ENCODE measurements at regions not wholly inside any gene's neighbourhood (a gene's known extent, or its start where the extent isn't known, plus 50 kb on each side); places are given as distances from the start of the nearest gene placed in this dataset.

- Histone ChIP-seq H4K20me1 (ENCODE audit: insufficient read depth, low read depth, low read length) (no peaks in the 10 kb centered on the region), H3K4me1 (ENCODE audit: low read length) (no peaks in the 10 kb centered on the region), H2AFZ (ENCODE audit: low read length) (no peak overlapping the region), H3K4me2 (ENCODE audit: low read depth, low read length, poor library complexity, severe bottlenecking) (no peak overlapping the region), H3K36me3 (ENCODE audit: insufficient read depth, low read length) (no peaks in the 10 kb centered on the region), H3K9me3 (ENCODE audit: low read length) (no peaks in the 10 kb centered on the region), H3K27me3 (ENCODE audit: low read length) (no peaks in the 10 kb centered on the region), H3K4me3 (ENCODE audit: low read length) (no peak overlapping the region), H3K27ac (ENCODE audit: low read length) (no peak overlapping the region), H3K9ac (ENCODE audit: low read length) (no peak overlapping the region), H3K9me2 (replicated peaks; ENCODE audit: insufficient read depth, low read length) (no peaks in the 10 kb centered on the region), H3K79me2 (ENCODE audit: low read length) (no peaks in the 10 kb centered on the region)
- DNase-seq, result no peak
Measured at GRCh38 chr3:18507333-18507732, 82.2 kb upstream of the SATB1 start.

- Histone ChIP-seq H3K9ac (ENCODE audit: low read length) (no peak overlapping the region), H3K79me2 (ENCODE audit: low read length) (no peaks in the 10 kb centered on the region), H3K4me3 (ENCODE audit: low read length) (no peak overlapping the region), H3K9me3 (ENCODE audit: low read length) (no peaks in the 10 kb centered on the region), H3K27ac (ENCODE audit: low read length) (no peak overlapping the region), H3K4me2 (ENCODE audit: low read depth, low read length, poor library complexity, severe bottlenecking) (no peak overlapping the region), H4K20me1 (ENCODE audit: insufficient read depth, low read depth, low read length) (no peaks in the 10 kb centered on the region), H3K9me2 (replicated peaks; ENCODE audit: insufficient read depth, low read length) (no peaks in the 10 kb centered on the region), H2AFZ (ENCODE audit: low read length) (no peak overlapping the region), H3K27me3 (ENCODE audit: low read length) (peaks cover 3% of the 10 kb centered on the region; the same call in 1 of the 2 replicates), H3K4me1 (ENCODE audit: low read length) (no peaks in the 10 kb centered on the region), H3K36me3 (ENCODE audit: insufficient read depth, low read length) (no peaks in the 10 kb centered on the region)
- DNase-seq, result no peak
Measured at GRCh38 chr3:18505056-18505455, 79.9 kb upstream of the SATB1 start.

GRCh38 chr3:18501679-18502343 is 76.7 kb upstream of the SATB1 start:
- Histone ChIP-seq H3K36me3 (ENCODE audit: insufficient read depth, low read length) (no peaks in the 10 kb centered on the region), H4K20me1 (ENCODE audit: insufficient read depth, low read depth, low read length) (no peaks in the 10 kb centered on the region), H3K9me3 (ENCODE audit: low read length) (no peaks in the 10 kb centered on the region), H3K4me1 (ENCODE audit: low read length) (peaks cover 10% of the 10 kb centered on the region), H3K79me2 (ENCODE audit: low read length) (no peaks in the 10 kb centered on the region), H3K27me3 (ENCODE audit: low read length) (peaks cover 3% of the 10 kb centered on the region; the same call in 1 of the 2 replicates), H3K9ac (ENCODE audit: low read length) (no peak overlapping the region), H3K27ac (ENCODE audit: low read length) (no peak overlapping the region), H2AFZ (ENCODE audit: low read length) (no peak overlapping the region), H3K9me2 (replicated peaks; ENCODE audit: insufficient read depth, low read length) (no peaks in the 10 kb centered on the region), H3K4me3 (ENCODE audit: low read length) (no peak overlapping the region), H3K4me2 (ENCODE audit: low read depth, low read length, poor library complexity, severe bottlenecking) (no peak overlapping the region)
- no peak for DNase-seq

- no peak overlapping the region for H3K4me2 ChIP-seq (ENCODE audit: low read depth, low read length, poor library complexity, severe bottlenecking)
- no peak for DNase-seq
Measured at GRCh38 chr3:18500322-18500721, 75.2 kb upstream of the SATB1 start.

GRCh38 chr3:18499301-18499700 is 74.2 kb upstream of the SATB1 start:
- Histone ChIP-seq H3K9ac (ENCODE audit: low read length) (no peak overlapping the region), H3K4me3 (ENCODE audit: low read length) (no peak overlapping the region), H2AFZ (ENCODE audit: low read length) (no peak overlapping the region), H3K9me2 (replicated peaks; ENCODE audit: insufficient read depth, low read length) (no peaks in the 10 kb centered on the region), H4K20me1 (ENCODE audit: insufficient read depth, low read depth, low read length) (no peaks in the 10 kb centered on the region), H3K36me3 (ENCODE audit: insufficient read depth, low read length) (no peaks in the 10 kb centered on the region), H3K4me1 (ENCODE audit: low read length) (peaks cover 10% of the 10 kb centered on the region), H3K79me2 (ENCODE audit: low read length) (no peaks in the 10 kb centered on the region), H3K27me3 (ENCODE audit: low read length) (peaks cover 3% of the 10 kb centered on the region; the same call in 1 of the 2 replicates), H3K27ac (ENCODE audit: low read length) (no peak overlapping the region), H3K9me3 (ENCODE audit: low read length) (no peaks in the 10 kb centered on the region), H3K4me2 (ENCODE audit: low read depth, low read length, poor library complexity, severe bottlenecking) (no peak overlapping the region)
- DNase-seq, result peak; percentile 58

More at GRCh38 chr3:18500322-18500721, 75.2 kb upstream of the SATB1 start:
- Histone ChIP-seq H4K20me1 (ENCODE audit: insufficient read depth, low read depth, low read length) (no peaks in the 10 kb centered on the region), H3K4me1 (ENCODE audit: low read length) (peaks cover 10% of the 10 kb centered on the region), H3K9me2 (replicated peaks; ENCODE audit: insufficient read depth, low read length) (no peaks in the 10 kb centered on the region), H3K9ac (ENCODE audit: low read length) (no peak overlapping the region), H3K79me2 (ENCODE audit: low read length) (no peaks in the 10 kb centered on the region), H3K9me3 (ENCODE audit: low read length) (no peaks in the 10 kb centered on the region), H3K36me3 (ENCODE audit: insufficient read depth, low read length) (no peaks in the 10 kb centered on the region), H2AFZ (ENCODE audit: low read length) (no peak overlapping the region), H3K27me3 (ENCODE audit: low read length) (peaks cover 3% of the 10 kb centered on the region; the same call in 1 of the 2 replicates), H3K27ac (ENCODE audit: low read length) (no peak overlapping the region), H3K4me3 (ENCODE audit: low read length) (no peak overlapping the region)

GRCh38 chr3:18494251-18494650 is 69.1 kb upstream of the SATB1 start:
- no peak overlapping the region for H3K27ac ChIP-seq (ENCODE audit: low read length)
- no peak overlapping the region for H3K4me3 ChIP-seq (ENCODE audit: low read length)
- no peaks in the 10 kb centered on the region for H3K27me3 ChIP-seq (ENCODE audit: low read length)
- H4K20me1 ChIP-seq (ENCODE audit: insufficient read depth, low read depth, low read length), result no peaks in the 10 kb centered on the region
- H3K9me3 ChIP-seq (ENCODE audit: low read length), result no peaks in the 10 kb centered on the region
- DNase-seq, result no peak
- H3K4me2 ChIP-seq (ENCODE audit: low read depth, low read length, poor library complexity, severe bottlenecking), result no peak overlapping the region
- no peaks in the 10 kb centered on the region for H3K36me3 ChIP-seq (ENCODE audit: insufficient read depth, low read length)
- no peak overlapping the region for H2AFZ ChIP-seq (ENCODE audit: low read length)
- no peak overlapping the region for H3K9ac ChIP-seq (ENCODE audit: low read length)
- no peaks in the 10 kb centered on the region for H3K9me2 ChIP-seq (replicated peaks; ENCODE audit: insufficient read depth, low read length)
- H3K79me2 ChIP-seq (ENCODE audit: low read length), result no peaks in the 10 kb centered on the region
- peaks cover 5% of the 10 kb centered on the region for H3K4me1 ChIP-seq (ENCODE audit: low read length)

- no peak overlapping the region for H3K27ac ChIP-seq (ENCODE audit: low read length)
- no peak overlapping the region for H2AFZ ChIP-seq (ENCODE audit: low read length)
- DNase-seq, result no peak
- H3K4me3 ChIP-seq (ENCODE audit: low read length), result no peak overlapping the region
- no peaks in the 10 kb centered on the region for H3K27me3 ChIP-seq (ENCODE audit: low read length)
- no peak overlapping the region for H3K4me2 ChIP-seq (ENCODE audit: low read depth, low read length, poor library complexity, severe bottlenecking)
- no peaks in the 10 kb centered on the region for H4K20me1 ChIP-seq (ENCODE audit: insufficient read depth, low read depth, low read length)
- H3K36me3 ChIP-seq (ENCODE audit: insufficient read depth, low read length), result no peaks in the 10 kb centered on the region
- no peaks in the 10 kb centered on the region for H3K9me3 ChIP-seq (ENCODE audit: low read length)
- no peaks in the 10 kb centered on the region for H3K79me2 ChIP-seq (ENCODE audit: low read length)
- H3K9me2 ChIP-seq (replicated peaks; ENCODE audit: insufficient read depth, low read length), result no peaks in the 10 kb centered on the region
- H3K4me1 ChIP-seq (ENCODE audit: low read length), result no peaks in the 10 kb centered on the region
- H3K9ac ChIP-seq (ENCODE audit: low read length), result no peak overlapping the region
Measured at GRCh38 chr3:18489939-18490338, 64.8 kb upstream of the SATB1 start.

- no peak overlapping the region for H3K4me2 ChIP-seq (ENCODE audit: low read depth, low read length, poor library complexity, severe bottlenecking)
- H3K4me1 ChIP-seq (ENCODE audit: low read length), result no peaks in the 10 kb centered on the region
- no peaks in the 10 kb centered on the region for H3K36me3 ChIP-seq (ENCODE audit: insufficient read depth, low read length)
- no peak overlapping the region for H3K27ac ChIP-seq (ENCODE audit: low read length)
- H3K9ac ChIP-seq (ENCODE audit: low read length), result no peak overlapping the region
- no peaks in the 10 kb centered on the region for H3K79me2 ChIP-seq (ENCODE audit: low read length)
- H4K20me1 ChIP-seq (ENCODE audit: insufficient read depth, low read depth, low read length), result no peaks in the 10 kb centered on the region
- no peaks in the 10 kb centered on the region for H3K27me3 ChIP-seq (ENCODE audit: low read length)
- H3K9me2 ChIP-seq (replicated peaks; ENCODE audit: insufficient read depth, low read length), result no peaks in the 10 kb centered on the region
- DNase-seq, result no peak
- H3K4me3 ChIP-seq (ENCODE audit: low read length), result no peak overlapping the region
- no peak overlapping the region for H2AFZ ChIP-seq (ENCODE audit: low read length)
- H3K9me3 ChIP-seq (ENCODE audit: low read length), result no peaks in the 10 kb centered on the region
Measured at GRCh38 chr3:18483226-18483625, 58.1 kb upstream of the SATB1 start.

Data from Karpas-422 (cell line).